Sigmoid colon (tissue), 4 donors: ENCODE measurements at regions not wholly inside any gene's neighbourhood (a gene's known extent, or its start where the extent isn't known, plus 50 kb on each side); places are given as distances from the start of the nearest gene placed in this dataset.

Experiments used
- EP300 ChIP-seq, 4 donors: sonication (generic); formaldehyde crosslinking; IDR thresholded peaks; one replicate each; pipeline ENCODE4 v1.6.1; 2017; ENCODE audit warnings: antibody characterized with exemption in 4 of 4
- POLR2A ChIP-seq, 2 donors: fragments of 450-650 bp; IDR thresholded peaks; one replicate each; pipeline ENCODE4 v1.6.1; 2016; ENCODE audit warnings: antibody characterized with exemption in 2 of 2, mild to moderate bottlenecking in 2 of 2, moderate library complexity in 2 of 2
- POLR2AphosphoS5 ChIP-seq, 4 donors: sonication (generic); formaldehyde crosslinking; IDR thresholded peaks; one replicate each; pipeline ENCODE4 v1.6.1; 2017; ENCODE audit warnings: antibody characterized with exemption in 4 of 4
- TF ChIP-seq, protein P1 (sequence below), 4 experiments: fragments of 450-650 bp in 3 of 4; fragments of 200-600 bp in 1 of 4; IDR thresholded peaks; one replicate each; pipeline ENCODE4 v1.5.1; 2016 to 2019; ENCODE audit warnings: antibody characterized with exemption in 4 of 4, mild to moderate bottlenecking in 3 of 4, moderate library complexity in 2 of 4

- TF ChIP-seq, protein P1, sequence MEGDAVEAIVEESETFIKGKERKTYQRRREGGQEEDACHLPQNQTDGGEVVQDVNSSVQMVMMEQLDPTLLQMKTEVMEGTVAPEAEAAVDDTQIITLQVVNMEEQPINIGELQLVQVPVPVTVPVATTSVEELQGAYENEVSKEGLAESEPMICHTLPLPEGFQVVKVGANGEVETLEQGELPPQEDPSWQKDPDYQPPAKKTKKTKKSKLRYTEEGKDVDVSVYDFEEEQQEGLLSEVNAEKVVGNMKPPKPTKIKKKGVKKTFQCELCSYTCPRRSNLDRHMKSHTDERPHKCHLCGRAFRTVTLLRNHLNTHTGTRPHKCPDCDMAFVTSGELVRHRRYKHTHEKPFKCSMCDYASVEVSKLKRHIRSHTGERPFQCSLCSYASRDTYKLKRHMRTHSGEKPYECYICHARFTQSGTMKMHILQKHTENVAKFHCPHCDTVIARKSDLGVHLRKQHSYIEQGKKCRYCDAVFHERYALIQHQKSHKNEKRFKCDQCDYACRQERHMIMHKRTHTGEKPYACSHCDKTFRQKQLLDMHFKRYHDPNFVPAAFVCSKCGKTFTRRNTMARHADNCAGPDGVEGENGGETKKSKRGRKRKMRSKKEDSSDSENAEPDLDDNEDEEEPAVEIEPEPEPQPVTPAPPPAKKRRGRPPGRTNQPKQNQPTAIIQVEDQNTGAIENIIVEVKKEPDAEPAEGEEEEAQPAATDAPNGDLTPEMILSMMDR (IDR thresholded peaks at IDR 0.05) = no peak
- no peak for TF ChIP-seq POLR2A (IDR thresholded peaks at IDR 0.05)
- TF ChIP-seq EP300 (IDR thresholded peaks at IDR 0.05) = no peak
- TF ChIP-seq POLR2AphosphoS5 (IDR thresholded peaks at IDR 0.05) = no peak
These were observed 69.7 kb downstream of the RFPL4B start for GRCh38 chr6:112416866-112417265.
